Pancreas (tissue), 10 donors: ENCODE measurements at regions not wholly inside any gene's neighbourhood (a gene's known extent, or its start where the extent isn't known, plus 50 kb on each side); places are given as distances from the start of the nearest gene placed in this dataset.

Experiments used
- ATAC-seq, 4 donors: fragments of 200-7000 bp; cut with Tn5 transposase; one replicate each; pipeline versions ENCODE4 v1.8.0 to v1.9.1; 2020; ENCODE audit warnings: mild to moderate bottlenecking in 4 of 4, moderate library complexity in 4 of 4
- DNase-seq, 6 donors: peaks; one replicate each; pipeline ENCODE4 v3.0.0-alpha.2; 2020
- FAIRE-seq: peaks from 2 replicates; lab custom pipeline; 2012; peaks lifted over from hg19 to GRCh38; lab: Jason Lieb, UNC
- H3K27ac ChIP-seq, 4 donors: fragments of 200-600 bp; sonication (generic); 1 replicate in 3 of 4; 2 replicates in 1 of 4; pipeline versions ENCODE4 v1.5.0 to v1.8.0; 2020
- H3K27me3 ChIP-seq, 4 donors: fragments of 200-600 bp; one replicate each; pipeline ENCODE4 v1.8.0; 2021
- H3K36me3 ChIP-seq, 3 donors: fragments of 200-600 bp; sonication (generic) in 1 of 3; one replicate each; pipeline versions ENCODE4 v1.5.0 to v1.8.0; 2020 to 2021
- H3K4me1 ChIP-seq, 3 donors: fragments of 200-600 bp; one replicate each; pipeline ENCODE4 v1.8.0; 2021
- H3K4me3 ChIP-seq, 4 donors: fragments of 200-600 bp; sonication (generic) in 2 of 4; one replicate each; pipeline versions ENCODE4 v1.5.0 to v1.8.0; 2020 to 2021
- H3K9me3 ChIP-seq, 4 donors: fragments of 200-600 bp; one replicate each; pipeline ENCODE4 v1.8.0; 2021
- WGBS, 2 donors: extraction: QIAGEN DNeasy Blood & Tissue Kit; methylation state at CpG; one replicate each; pipeline ENCODE4 v1.1.7; 2013; 5-methylcytosine and 5-hydroxymethylcytosine counted together
- intact Hi-C, 3 donors: fragments of 100-400 bp; cut with DNase I; formaldehyde crosslinking; loops; one replicate each; pipeline versions ENCODE4 v1.11.1 to v1.14.2; 2022
- TF ChIP-seq, protein P1 (sequence below), 4 donors: fragments of 200-600 bp; sonication (generic) in 3 of 4; IDR thresholded peaks; one replicate each; pipeline versions ENCODE4 v1.5.0 to v1.8.0; 2021; ENCODE audit warnings: antibody characterized with exemption in 4 of 4
- donor health status: healthy with polysubstance abuse.
- donor health status: DM: no; HTN: no; CAD: no; lungs with moderate emphysema.
- donor health status: DM: no; HTN: no; CAD: no.
- donor health status: control.
- donor health status: control.
- donor health status: Bipolar disorder and iron deficiency.
- donor health status: DM: yes; HTN: yes; CAD: no.
- donor health status: DM: no; HTN: no; CAD: no.
- donor health status: DM: no; HTN: no; CAD: no.
- donor health status: DM: yes; HTN: yes; CAD: no.

DNA sequence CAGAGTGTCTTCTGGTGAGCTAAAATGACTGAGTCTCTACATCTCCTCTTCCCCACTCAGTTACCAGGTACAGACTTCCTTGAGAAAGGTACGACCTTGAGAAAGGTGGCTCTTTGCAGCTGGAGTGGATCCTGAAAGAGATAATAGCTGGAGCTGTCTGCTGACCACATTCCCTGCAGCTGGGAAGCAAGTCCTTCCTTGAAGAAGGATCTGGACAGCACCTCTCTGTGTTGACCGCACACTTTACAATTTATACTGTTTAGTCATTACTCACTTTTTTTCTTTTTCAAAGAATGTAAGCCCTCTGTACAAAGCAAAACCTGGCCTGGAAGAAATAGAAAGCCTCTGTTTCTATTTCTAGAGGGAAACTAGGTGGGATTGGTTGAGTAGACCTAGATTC, 148.8 kb downstream of the MACIR start:
- intact Hi-C loops = no loop called here
- WGBS, 2 donors = 80 to 81% methylated on average over 2 of the region's 2 CpGs

DNA sequence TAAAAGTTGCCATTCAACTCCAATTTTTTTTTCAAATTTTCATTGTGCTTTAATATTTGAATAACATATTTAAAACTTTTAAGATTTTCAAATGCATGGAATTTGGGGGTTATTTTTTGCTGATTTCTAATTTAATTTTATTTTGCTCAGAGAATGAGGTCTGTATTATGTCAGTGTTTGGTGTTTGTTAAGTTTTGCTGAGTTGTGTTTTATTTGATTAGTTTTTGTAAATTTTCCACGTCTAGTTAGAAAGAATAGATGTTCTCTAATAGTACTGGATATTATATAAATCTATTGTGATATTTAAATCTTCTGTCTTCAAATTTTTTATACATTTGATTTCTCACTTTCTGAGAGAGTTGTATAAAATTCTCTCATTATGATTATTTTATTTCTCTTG, 145.9 kb downstream of the MACIR start:
- no peak overlapping the region for H3K4me3 ChIP-seq
- TF ChIP-seq, protein P1, sequence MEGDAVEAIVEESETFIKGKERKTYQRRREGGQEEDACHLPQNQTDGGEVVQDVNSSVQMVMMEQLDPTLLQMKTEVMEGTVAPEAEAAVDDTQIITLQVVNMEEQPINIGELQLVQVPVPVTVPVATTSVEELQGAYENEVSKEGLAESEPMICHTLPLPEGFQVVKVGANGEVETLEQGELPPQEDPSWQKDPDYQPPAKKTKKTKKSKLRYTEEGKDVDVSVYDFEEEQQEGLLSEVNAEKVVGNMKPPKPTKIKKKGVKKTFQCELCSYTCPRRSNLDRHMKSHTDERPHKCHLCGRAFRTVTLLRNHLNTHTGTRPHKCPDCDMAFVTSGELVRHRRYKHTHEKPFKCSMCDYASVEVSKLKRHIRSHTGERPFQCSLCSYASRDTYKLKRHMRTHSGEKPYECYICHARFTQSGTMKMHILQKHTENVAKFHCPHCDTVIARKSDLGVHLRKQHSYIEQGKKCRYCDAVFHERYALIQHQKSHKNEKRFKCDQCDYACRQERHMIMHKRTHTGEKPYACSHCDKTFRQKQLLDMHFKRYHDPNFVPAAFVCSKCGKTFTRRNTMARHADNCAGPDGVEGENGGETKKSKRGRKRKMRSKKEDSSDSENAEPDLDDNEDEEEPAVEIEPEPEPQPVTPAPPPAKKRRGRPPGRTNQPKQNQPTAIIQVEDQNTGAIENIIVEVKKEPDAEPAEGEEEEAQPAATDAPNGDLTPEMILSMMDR (IDR thresholded peaks at IDR 0.05) = no peak
- ATAC-seq = no peak
- no peak overlapping the region for H3K27ac ChIP-seq
- peak; percentile 17 for FAIRE-seq
- H3K27me3 ChIP-seq = no peaks in the 10 kb centered on the region
- DNase-seq = no peak
- intact Hi-C loops = no loop called here
- WGBS, 2 donors = 56 to 70% methylated on average over 1 of the region's 1 CpG
- no peaks in the 10 kb centered on the region for H3K36me3 ChIP-seq
- H3K9me3 ChIP-seq = no peaks in the 10 kb centered on the region
- H3K4me1 ChIP-seq = no peaks in the 10 kb centered on the region

More for the DNA sequence above, 148.8 kb downstream of the MACIR start:
- TF ChIP-seq, protein P1 (IDR thresholded peaks at IDR 0.05) = no peak
- Histone ChIP-seq H3K27ac (no peak overlapping the region), H3K9me3 (no peaks in the 10 kb centered on the region), H3K36me3 (no peaks in the 10 kb centered on the region), H3K4me3 (no peak overlapping the region), H3K27me3 (no peaks in the 10 kb centered on the region), H3K4me1 (no peaks in the 10 kb centered on the region)
- FAIRE-seq = no peak
- no peak for DNase-seq
- ATAC-seq = no peak

DNA sequence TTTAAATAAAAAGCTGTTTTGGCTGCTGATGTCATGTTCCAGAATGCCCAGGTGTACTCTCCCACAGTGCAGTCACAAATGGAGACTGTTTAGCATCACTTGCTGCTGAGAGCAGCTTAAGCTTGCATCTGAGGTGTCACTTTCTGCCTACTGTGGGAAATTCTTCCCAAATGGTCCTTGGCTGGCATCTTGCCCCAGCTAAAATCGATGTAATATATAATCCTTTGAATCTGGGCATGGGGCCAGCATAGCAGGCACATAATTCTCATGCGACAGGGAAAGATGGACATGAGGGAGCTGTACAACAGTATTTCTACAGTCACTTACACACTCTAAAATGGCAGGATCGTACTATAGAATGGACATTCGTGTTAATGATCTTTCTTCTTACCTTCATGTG, 144.3 kb downstream of the MACIR start:
- peak in 1 of 4 donors; percentile 34 for ATAC-seq
- no peaks in the 10 kb centered on the region for H3K9me3 ChIP-seq
- H3K36me3 ChIP-seq = no peaks in the 10 kb centered on the region
- TF ChIP-seq, protein P1 (IDR thresholded peaks at IDR 0.05) = no peak
- peak in 3 of 6 donors; percentile 14 to 36 (median 28) for DNase-seq
- no peaks in the 10 kb centered on the region for H3K4me1 ChIP-seq
- 35 to 41% methylated on average over 4 of the region's 4 CpGs for WGBS, 2 donors
- no peak overlapping the region for H3K4me3 ChIP-seq
- H3K27me3 ChIP-seq = no peaks in the 10 kb centered on the region
- H3K27ac ChIP-seq = no peak overlapping the region
- intact Hi-C loops = no loop called here
- no peak for FAIRE-seq

DNA sequence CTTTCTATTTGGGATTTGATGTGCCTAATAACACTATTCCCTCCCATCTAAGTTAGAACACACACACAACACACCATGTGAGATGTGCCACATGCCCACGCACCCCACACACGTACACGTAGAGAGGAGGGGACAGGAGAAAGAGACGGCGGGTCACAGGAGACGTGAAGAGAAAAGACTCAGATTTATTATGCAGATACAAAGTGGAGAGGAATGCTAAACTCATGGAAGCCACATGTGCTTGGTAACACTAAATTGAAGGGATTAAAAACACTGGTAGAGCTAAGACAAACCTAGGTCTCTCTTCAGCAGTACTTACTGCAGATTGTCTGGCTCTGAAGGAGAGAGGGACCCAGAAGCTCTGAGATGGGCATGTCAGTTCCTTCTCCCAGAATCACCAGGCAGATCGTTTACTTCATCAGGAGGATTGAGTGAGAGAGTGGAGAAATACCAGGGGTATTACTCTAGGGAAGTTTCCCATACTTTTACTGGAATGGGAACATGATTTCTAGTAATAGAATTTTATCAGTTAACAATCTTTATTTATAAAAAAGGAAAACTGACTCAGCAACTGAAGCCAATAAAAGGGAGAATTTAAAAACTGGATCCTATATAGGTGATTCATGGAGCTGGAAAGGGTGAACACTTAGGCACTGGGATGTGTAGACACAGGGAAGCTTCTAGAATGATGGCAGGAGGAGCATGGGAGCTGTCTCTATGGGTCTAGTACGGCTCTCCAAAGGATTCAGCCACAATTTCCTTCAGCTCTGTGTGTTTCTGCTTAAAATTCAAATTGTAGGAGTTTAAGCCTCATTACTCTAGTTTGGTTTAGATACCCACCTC, 139.4 kb downstream of the MACIR start:
- 85 to 86% methylated on average over 8 of the region's 8 CpGs for WGBS, 2 donors
- intact Hi-C loops = no loop called here
- Histone ChIP-seq H3K27ac (no peak overlapping the region), H3K4me3 (no peak overlapping the region), H3K36me3 (no peaks in the 10 kb centered on the region), H3K9me3 (no peaks in the 10 kb centered on the region), H3K4me1 (no peaks in the 10 kb centered on the region), H3K27me3 (no peaks in the 10 kb centered on the region)
- ATAC-seq = no peak
- no peak for FAIRE-seq
- TF ChIP-seq, protein P1 (IDR thresholded peaks at IDR 0.05) = no peak
- DNase-seq = no peak

DNA sequence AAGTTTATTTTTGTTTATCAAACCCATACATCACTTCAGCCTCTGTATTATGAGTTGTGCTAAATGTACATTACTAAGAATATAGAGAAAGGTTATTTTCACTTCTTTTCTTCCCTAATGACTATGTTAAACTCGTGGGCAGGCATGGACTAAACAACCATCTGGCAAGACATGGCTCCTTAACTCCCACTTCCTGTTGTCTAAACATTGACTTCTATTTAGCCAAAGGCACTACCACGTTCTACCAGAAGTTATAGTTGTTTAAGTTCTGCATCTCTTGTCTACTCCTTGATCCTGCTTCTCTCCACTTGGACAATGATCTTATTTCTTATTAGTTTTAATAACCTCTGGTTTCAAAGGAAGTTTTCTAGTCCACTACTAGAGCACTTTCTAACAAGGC, 136.1 kb downstream of the MACIR start:
- Histone ChIP-seq H3K9me3 (no peaks in the 10 kb centered on the region), H3K4me1 (no peaks in the 10 kb centered on the region), H3K36me3 (no peaks in the 10 kb centered on the region), H3K4me3 (no peak overlapping the region), H3K27ac (no peak overlapping the region), H3K27me3 (no peaks in the 10 kb centered on the region)
- DNase-seq = no peak
- TF ChIP-seq, protein P1 (IDR thresholded peaks at IDR 0.05) = no peak
- 38 to 50% methylated on average over 2 of the region's 2 CpGs for WGBS, 2 donors
- intact Hi-C loops = no loop called here
- no peak for FAIRE-seq
- ATAC-seq = no peak
